BJ (cell line): ENCODE measurements at regions not wholly inside any gene's neighbourhood (a gene's known extent, or its start where the extent isn't known, plus 50 kb on each side); places are given as distances from the start of the nearest gene placed in this dataset.

Source experiments
- CTCF ChIA-PET: fragments of 350-600 bp; formaldehyde crosslinking; extraction: SDS; loops from one replicate; lab custom pipeline; 2021; ENCODE audit warnings: antibody characterized with exemption, inconsistent platforms; lab: Yijun Ruan, JAX
- POLR2A ChIA-PET: fragments of 300-600 bp; sonication (Branson Sonifier 250); formaldehyde crosslinking; extraction: SDS; loops from one replicate; lab custom pipeline; 2021; ENCODE audit warnings: antibody characterized with exemption; lab: Charles Lee
- DNase-seq: peaks from one replicate; pipeline ENCODE4 v3.0.0-alpha.2; 2011; ENCODE audit warnings: low read depth
- H3K27me3 ChIP-seq: 2 replicates; pipeline ENCODE4 v1.6.0; 2011; ENCODE audit warnings: low read length; ENCODE audit not compliant: control insufficient read depth, insufficient read depth
- H3K36me3 ChIP-seq: 2 replicates; pipeline ENCODE4 v1.5.1; 2011; ENCODE audit warnings: low read length; ENCODE audit not compliant: control insufficient read depth, insufficient read depth
- H3K4me3 ChIP-seq: 2 replicates; pipeline ENCODE4 v1.5.1; 2011; ENCODE audit warnings: low read depth, mild to moderate bottlenecking, control low read depth, low read length
- CTCF ChIP-seq: IDR thresholded peaks from 2 replicates; pipeline ENCODE4 v1.5.1; 2011; ENCODE audit warnings: low read depth, mild to moderate bottlenecking, control low read depth, inconsistent platforms, low read length, moderate library complexity; ENCODE audit not compliant: insufficient read depth

GRCh38 chr10:3398825-3399646, 226.5 kb upstream of the PITRM1 start:
- Histone ChIP-seq H3K4me3 (no peak overlapping the region), H3K36me3 (no peaks in the 10 kb centered on the region), H3K27me3 (peaks cover 6% of the 10 kb centered on the region)
- ChIA-PET POLR2A (no interaction called here), CTCF (interaction anchor here (1.0 to 1.2 kb wide), 2 partner anchors 8 to 144 kb away, joined by 3 read pairs; no protein-coding TSS in a partner anchor)
- DNase-seq = peak; percentile 19
- no peak for TF ChIP-seq CTCF

GRCh38 chr10:3397846-3398245, 225.3 kb upstream of the PITRM1 start:
- H3K27me3 ChIP-seq = peaks cover 6% of the 10 kb centered on the region; the same call in 1 of the 2 replicates
- no peak overlapping the region for H3K4me3 ChIP-seq
- no peak for TF ChIP-seq CTCF
- CTCF ChIA-PET = interaction anchor here (1.2 kb wide), 1 partner anchor 143 kb away, joined by 3 read pairs; no protein-coding TSS in a partner anchor
- no peaks in the 10 kb centered on the region for H3K36me3 ChIP-seq
- POLR2A ChIA-PET = no interaction called here
- DNase-seq = no peak

- H3K27me3 ChIP-seq = peaks cover 6% of the 10 kb centered on the region; the same call in 1 of the 2 replicates
- TF ChIP-seq CTCF = no peak
- POLR2A ChIA-PET = no interaction called here
- no peak overlapping the region for H3K4me3 ChIP-seq
- no peak for DNase-seq
- H3K36me3 ChIP-seq = no peaks in the 10 kb centered on the region
- CTCF ChIA-PET = interaction anchor here (1.0 kb wide), 1 partner anchor 14 kb away, joined by 4 read pairs; no protein-coding TSS in a partner anchor
These were observed 224.6 kb upstream of the PITRM1 start for GRCh38 chr10:3397231-3397630.

- Histone ChIP-seq H3K36me3 (no peaks in the 10 kb centered on the region), H3K4me3 (no peak overlapping the region), H3K27me3 (peaks cover 6% of the 10 kb centered on the region; the same call in 1 of the 2 replicates)
- DNase-seq = no peak
- TF ChIP-seq CTCF = no peak
- CTCF ChIA-PET = interaction anchor here (0.9 to 1.0 kb wide), 2 partner anchors 20 to 25 kb away, joined by 4 to 5 read pairs; no protein-coding TSS in a partner anchor
- POLR2A ChIA-PET = interaction anchor here (0.6 kb wide), 1 partner anchor 44 kb away, joined by 3 read pairs; no protein-coding TSS in a partner anchor
These were observed 223.5 kb upstream of the PITRM1 start for GRCh38 chr10:3396116-3396515.

- no peak overlapping the region for H3K4me3 ChIP-seq
- POLR2A ChIA-PET = interaction anchor here (0.6 kb wide), 1 partner anchor 45 kb away, joined by 3 read pairs; no protein-coding TSS in a partner anchor
- no peaks in the 10 kb centered on the region for H3K36me3 ChIP-seq
- DNase-seq = no peak
- CTCF ChIA-PET = interaction anchor here (1.0 kb wide), 1 partner anchor 19 kb away, joined by 4 read pairs; no protein-coding TSS in a partner anchor
- peaks cover 6% of the 10 kb centered on the region; the same call in 1 of the 2 replicates for H3K27me3 ChIP-seq
- no peak for TF ChIP-seq CTCF
These were observed 222.9 kb upstream of the PITRM1 start for GRCh38 chr10:3395458-3395861.
